Kidney tubule cell (primary cell): ENCODE measurements at regions not wholly inside any gene's neighbourhood (a gene's known extent, or its start where the extent isn't known, plus 50 kb on each side); places are given as distances from the start of the nearest gene placed in this dataset.
"Not testable (repeated sequence)": the region's sequence is repeated elsewhere in the genome, so short reads cannot be mapped to it uniquely, and the experiment has no call there.

ENCODE experiments used
- DNase-seq: peaks from one replicate; pipeline ENCODE4 v3.0.0-alpha.2; 2018; ENCODE audit warnings: low spot score

- DNase-seq = not testable (repeated sequence)
Observed at GRCh38 chr1:148432318-148432717, 50.8 kb downstream of the PPIAL4G start.

- not testable (repeated sequence) for DNase-seq
Observed at GRCh38 chr1:148429856-148430255, 53.2 kb downstream of the PPIAL4G start.

DNA sequence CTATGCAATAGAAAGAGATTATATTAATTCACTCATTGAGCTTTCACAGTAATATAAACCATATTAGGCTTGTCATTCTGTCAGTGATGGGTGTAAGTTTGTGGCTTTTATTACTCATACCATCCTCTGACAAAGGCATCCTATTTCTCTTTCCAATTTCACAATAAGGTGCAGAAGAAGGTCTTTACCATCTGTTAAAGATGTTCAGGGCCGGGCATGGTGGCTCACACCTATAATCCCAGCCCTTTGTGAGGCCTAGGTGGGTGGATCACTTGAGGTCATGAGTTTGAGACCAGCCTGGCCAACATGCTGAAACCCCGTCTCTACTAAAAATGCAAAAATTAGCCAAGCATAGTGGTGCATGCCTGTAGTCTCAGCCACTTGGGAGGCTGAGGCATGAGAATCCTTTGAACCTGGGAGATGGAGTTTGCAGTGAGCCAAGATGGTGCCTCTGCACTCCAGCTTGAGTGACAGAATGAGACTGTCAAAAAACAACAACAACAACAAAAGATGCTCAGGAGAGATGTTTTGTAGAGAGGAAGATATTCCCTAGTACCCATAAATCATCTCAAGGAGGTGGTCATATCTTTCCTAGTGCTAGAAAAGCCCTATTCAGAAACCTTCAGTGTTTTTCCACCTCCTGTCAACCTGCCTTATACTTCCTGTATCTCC, 56.0 kb downstream of the PPIAL4G start:
- not testable (repeated sequence) for DNase-seq

DNA sequence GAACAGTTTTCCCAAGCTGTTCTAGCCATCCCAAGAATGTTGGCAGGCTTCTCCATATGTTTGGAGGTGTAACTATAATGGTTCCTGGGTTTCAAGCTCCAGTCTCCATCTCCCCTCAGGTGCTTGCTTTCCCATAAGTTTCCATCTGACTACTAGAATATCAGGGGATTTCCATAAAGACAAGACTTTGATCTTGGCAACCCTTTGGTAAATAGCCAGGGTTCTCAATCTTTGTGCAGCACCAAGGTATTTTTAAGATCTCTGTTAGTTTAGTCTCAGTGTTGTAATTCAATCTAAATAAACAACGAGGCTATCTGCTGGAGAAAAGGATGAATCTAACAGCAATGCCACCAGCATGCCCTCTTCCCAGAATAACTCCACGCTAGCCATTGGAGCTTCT, 56.7 kb downstream of the PPIAL4G start:
- not testable (repeated sequence) for DNase-seq

- DNase-seq = peak; percentile 87
Observed at GRCh38 chr1:148424143-148425003, 58.7 kb downstream of the PPIAL4G start.

DNA sequence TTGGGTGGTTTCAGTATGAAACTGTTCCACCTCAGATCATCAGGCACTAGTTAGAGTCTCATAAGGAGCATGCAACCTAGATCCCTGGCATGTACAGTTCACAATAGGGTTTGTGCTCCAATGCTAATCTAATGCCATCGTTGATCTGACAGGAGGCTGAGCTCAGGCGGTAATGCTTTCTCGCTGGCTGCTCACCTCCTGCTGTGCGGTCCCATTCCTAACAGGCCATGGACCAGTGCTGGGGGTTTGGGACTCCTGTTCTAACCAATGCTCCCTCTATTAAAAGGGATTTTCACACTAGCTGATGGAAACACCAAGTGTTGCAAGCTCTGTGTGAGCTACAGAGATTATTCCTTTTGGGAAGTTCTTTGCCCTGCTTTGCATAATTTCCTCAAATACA, 60.2 kb downstream of the PPIAL4G start:
- not testable (repeated sequence) for DNase-seq

GRCh38 chr1:148417241-148417640, 65.9 kb downstream of the PPIAL4G start:
- not testable (repeated sequence) for DNase-seq

GRCh38 chr1:148413385-148413784, 69.7 kb downstream of the PPIAL4G start:
- DNase-seq = not testable (repeated sequence)

DNA sequence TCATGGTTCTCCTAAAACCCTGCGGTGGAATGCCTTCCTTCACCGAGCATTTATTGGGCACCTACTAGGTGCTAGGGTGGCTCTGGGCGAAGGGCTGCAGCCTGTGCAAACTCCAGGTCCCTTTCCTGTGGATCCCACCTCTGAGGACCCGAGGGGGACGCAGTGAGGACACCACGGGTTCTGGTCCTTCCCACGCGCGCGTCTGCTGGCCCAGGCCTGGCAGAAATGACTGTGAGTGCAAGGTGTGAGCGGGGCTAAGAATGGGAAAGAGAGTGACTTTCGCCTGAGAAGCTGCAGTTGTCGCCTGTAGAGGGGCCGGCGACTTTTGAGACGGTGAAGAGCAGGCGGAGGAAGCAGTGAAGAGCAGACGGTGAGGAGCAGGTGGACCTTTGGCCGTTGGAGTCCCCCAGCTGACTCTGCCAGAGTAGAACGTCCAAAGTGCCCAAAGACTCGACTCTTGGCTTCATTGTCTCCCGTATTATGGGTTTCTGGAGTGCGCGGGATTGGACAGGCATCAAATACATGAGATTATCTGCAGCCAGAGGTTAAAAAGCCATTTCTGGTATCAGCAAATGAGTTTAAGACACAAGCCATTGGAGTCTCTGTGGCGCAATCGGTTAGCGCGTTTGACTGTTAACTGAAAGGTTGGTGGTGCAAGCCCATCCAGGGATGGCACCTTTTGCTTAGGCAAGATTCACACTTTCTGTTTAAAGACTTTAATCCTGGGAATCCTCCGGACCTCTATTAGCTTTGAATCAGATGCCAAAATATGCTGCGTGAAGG, 78.1 kb downstream of the PPIAL4G start:
- DNase-seq = not testable (repeated sequence)

GRCh38 chr1:148403925-148404324, 79.2 kb downstream of the PPIAL4G start:
- not testable (repeated sequence) for DNase-seq

DNA sequence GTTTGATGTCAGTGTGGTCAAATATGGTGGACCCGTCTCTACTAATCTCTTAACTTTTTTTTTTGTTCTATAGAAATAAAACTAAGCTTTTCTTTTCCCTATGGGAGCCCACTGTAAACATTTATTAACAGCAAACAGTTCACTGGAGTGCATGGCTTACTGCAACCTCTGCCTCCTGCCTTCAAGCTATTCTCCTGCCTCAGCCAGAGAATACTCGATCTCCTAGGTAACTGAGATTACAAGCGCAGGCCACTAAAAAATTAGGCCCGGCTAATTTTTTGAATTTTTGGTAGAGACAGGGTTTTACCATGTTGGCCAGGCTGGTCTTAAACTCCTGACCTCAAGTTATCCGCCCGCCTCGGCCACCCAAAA, 80.0 kb downstream of the PPIAL4G start:
- peak; percentile 27 for DNase-seq

DNA sequence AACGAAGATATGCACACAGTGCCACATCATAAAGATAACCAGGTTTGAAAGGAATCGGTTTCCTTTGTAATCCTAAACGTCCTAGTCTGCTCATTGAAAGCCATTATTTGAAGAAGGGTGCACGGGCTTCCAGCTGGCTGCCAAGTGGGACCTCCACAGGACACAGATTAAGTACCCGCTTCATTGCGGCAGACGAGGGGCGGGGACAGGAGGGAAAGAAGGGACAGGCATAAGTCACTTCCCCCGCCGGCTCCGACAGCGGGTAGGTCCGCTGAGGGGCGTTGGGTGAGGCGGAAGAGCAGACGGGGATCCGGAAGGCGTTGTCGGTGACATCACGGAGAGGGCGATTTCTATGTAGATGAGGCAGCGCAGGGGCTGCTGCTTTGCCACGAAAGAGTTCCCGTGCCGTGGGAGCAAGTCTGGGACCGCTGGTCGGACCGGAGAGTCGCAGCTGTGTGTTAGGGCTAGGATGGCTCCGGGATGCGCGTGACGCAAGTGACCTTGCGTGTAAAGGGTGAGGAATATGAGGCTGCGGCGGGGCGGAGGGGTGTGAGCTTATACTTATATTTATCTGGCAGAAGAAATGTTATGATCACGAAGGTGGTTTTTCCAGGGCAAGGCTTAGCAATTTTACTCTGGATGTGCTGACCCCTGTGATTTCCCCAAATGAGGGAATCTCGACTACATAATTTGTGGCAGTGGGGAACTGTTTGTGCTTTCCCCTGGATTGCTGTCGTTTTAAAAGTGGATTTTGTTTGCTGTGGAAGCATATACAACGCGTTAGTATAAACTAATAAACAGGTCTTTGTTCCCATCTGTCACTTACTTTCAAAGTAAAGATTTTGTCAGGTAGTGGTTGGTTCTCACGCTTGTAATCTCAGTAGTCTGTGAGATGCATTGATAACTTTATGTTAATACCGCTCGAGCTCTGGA, 80.7 kb downstream of the PPIAL4G start:
- DNase-seq = peak; percentile 86

DNA sequence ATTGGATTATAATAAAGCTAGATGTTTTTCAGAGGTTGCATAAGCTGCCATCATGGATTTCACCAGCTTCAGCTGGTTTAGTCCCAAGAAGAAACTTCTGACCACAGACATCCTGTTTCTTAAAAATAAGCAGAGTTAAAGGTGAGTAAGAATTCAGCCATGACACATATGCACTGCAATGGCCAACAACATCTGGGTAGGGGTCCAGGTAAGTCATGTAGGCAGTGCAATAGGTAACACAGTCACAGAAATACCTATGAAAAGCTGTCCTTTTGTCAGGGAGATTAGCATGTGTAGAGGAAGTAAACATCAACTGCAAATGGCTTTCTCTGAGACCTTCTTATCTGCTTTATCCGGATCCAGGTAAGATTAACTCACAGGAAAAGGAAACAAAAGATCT, 85.6 kb downstream of the PPIAL4G start:
- peak; percentile 21 for DNase-seq

DNA sequence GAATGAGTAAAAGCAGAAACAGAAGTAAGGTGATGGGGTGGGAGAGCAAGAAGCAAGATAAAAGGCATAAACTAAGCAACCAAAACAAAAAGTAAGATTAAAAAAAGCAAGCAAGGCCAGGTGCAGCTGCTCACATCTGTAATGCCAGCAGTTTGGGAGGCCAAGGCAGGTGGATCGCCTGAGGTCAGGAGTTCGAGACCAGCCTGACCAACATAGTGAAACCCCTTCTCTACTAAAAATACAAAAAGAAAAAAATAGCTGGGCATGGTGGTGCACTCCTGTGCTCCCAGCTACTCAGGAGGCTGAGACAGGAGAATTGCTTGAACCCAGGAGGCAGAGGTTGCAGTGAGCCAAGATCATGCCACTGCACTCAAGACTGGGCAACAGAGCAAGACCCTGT, 90.6 kb downstream of the PPIAL4G start:
- not testable (repeated sequence) for DNase-seq

GRCh38 chr1:148391323-148391722, 91.8 kb downstream of the PPIAL4G start:
- DNase-seq = not testable (repeated sequence)

DNA sequence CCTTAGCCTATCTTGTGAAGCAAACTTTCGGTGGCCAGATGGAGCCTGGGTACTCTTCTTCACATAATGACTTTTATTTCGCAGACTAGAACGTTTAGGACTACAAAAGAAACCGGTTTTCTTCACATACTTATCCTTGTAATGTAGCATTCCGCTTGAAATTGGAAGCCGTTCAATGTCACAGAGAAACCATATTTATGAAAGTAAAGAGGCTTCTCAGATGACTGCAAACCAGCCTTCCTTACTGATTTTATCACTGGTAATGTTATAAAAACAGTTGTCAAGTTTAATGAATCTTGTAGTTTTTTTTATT, 94.1 kb downstream of the PPIAL4G start:
- DNase-seq = no peak

DNA sequence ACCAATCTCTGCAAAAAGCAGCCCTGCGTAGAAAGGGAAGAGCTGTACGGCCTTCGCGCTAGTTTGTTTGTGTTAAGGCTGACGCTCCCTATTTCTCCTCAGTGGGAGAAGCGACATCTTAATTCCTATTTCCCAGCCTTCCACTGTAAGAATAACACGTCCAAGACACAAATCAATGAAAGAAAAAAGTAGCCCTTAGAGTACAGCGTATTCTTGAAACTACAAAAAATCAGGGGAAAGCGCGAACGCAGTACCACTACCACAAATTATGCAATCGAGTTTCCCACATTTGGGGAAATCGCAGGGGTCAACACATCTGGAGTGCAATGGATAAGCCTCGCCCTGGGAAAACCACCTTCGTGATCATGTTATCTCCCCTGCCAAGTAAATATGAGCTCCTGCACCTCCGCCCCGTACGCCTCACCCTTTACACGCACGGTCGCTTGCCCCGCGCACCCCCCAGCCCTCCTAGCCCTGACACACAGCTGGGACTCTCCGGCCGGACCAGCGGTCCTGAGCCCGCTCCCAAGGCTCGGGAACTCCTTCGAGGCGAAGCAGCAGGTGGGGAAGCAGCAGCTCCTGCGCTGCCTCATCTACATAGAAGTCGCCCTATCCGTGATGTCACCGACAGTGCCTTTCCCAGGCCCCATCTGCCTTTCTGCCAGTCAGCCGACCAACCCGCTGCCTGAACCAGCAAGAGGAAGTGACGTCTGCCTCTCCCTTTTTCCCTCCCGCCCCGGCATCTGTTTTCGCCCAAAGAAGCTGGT, 94.7 kb downstream of the PPIAL4G start:
- DNase-seq = peak; percentile 95

- DNase-seq = not testable (repeated sequence)
Observed at GRCh38 chr1:148387949-148388259, 95.2 kb downstream of the PPIAL4G start.

GRCh38 chr1:148387122-148387948, 95.8 kb downstream of the PPIAL4G start:
- DNase-seq = not testable (repeated sequence)

GRCh38 chr1:148386617-148387016, 96.5 kb downstream of the PPIAL4G start:
- DNase-seq = no peak
